ENCODE measurements at regions not wholly inside any gene's neighbourhood (a gene's known extent, or its start where the extent isn't known, plus 50 kb on each side); places are given as distances from the start of the nearest gene placed in this dataset.

- Histone ChIP-seq H3K27me3 (no peaks in the 10 kb centered on the region), H3K36me3 (no peaks in the 10 kb centered on the region), H3K4me1 (no peaks in the 10 kb centered on the region), H3K4me3 (no peak overlapping the region), H3K27ac (no peak overlapping the region), H3K9me3 (peaks cover 0 to 14% (median 0%) of the 10 kb centered on the region in 3 donors)
- TF ChIP-seq CTCF (IDR thresholded peaks at IDR 0.05): no peak
- intact Hi-C loops (cut with DNase I; ENCODE audit: low total_unique reads): no loop called here
- DNase-seq: no peak
These were observed 146.8 kb downstream of the CYLD start for GRCh38 chr16:50888486-50889261.

- TF ChIP-seq CTCF (IDR thresholded peaks at IDR 0.05): no peak
- intact Hi-C loops (cut with DNase I; ENCODE audit: low total_unique reads): no loop called here
- Histone ChIP-seq H3K4me1 (no peaks in the 10 kb centered on the region), H3K4me3 (no peak overlapping the region), H3K27ac (no peak overlapping the region), H3K36me3 (no peaks in the 10 kb centered on the region), H3K9me3 (peaks cover 0 to 14% (median 0%) of the 10 kb centered on the region in 3 donors), H3K27me3 (no peaks in the 10 kb centered on the region)
- DNase-seq: no peak
These were observed 145.8 kb downstream of the CYLD start for GRCh38 chr16:50887500-50888298.

GRCh38 chr16:50884066-50884860 is 142.4 kb downstream of the CYLD start:
- no peak for TF ChIP-seq CTCF (IDR thresholded peaks at IDR 0.05)

GRCh38 chr16:50881956-50882355 is 140.1 kb downstream of the CYLD start:
- no peaks in the 10 kb centered on the region for H3K36me3 ChIP-seq
- no peak for TF ChIP-seq CTCF (IDR thresholded peaks at IDR 0.05)
- H3K27me3 ChIP-seq: peaks cover 0 to 16% of the 10 kb centered on the region in 2 donors
- peaks cover 0 to 11% (median 0%) of the 10 kb centered on the region in 3 donors for H3K9me3 ChIP-seq
- H3K4me3 ChIP-seq: no peak overlapping the region
- no peak for DNase-seq
- H3K4me1 ChIP-seq: no peaks in the 10 kb centered on the region
- H3K27ac ChIP-seq: no peak overlapping the region
- intact Hi-C loops (cut with DNase I; ENCODE audit: low total_unique reads): no loop called here

More at GRCh38 chr16:50884066-50884860, 142.4 kb downstream of the CYLD start:
- H3K9me3 ChIP-seq: peaks cover 0 to 14% (median 0%) of the 10 kb centered on the region in 3 donors
- H3K4me3 ChIP-seq: no peak overlapping the region
- intact Hi-C loops (cut with DNase I; ENCODE audit: low total_unique reads): no loop called here
- no peak for DNase-seq
- H3K27ac ChIP-seq: no peak overlapping the region
- H3K36me3 ChIP-seq: no peaks in the 10 kb centered on the region
- peaks cover 0 to 13% of the 10 kb centered on the region in 2 donors for H3K27me3 ChIP-seq
- no peaks in the 10 kb centered on the region for H3K4me1 ChIP-seq

- H3K27me3 ChIP-seq: peaks cover 0 to 19% of the 10 kb centered on the region in 2 donors
- H3K4me3 ChIP-seq: no peak overlapping the region
- no peaks in the 10 kb centered on the region for H3K4me1 ChIP-seq
- H3K9me3 ChIP-seq: peaks cover 0 to 7% (median 0%) of the 10 kb centered on the region in 3 donors
- intact Hi-C loops (cut with DNase I; ENCODE audit: low total_unique reads): no loop called here
- DNase-seq: no peak
- no peak for TF ChIP-seq CTCF (IDR thresholded peaks at IDR 0.05)
- no peaks in the 10 kb centered on the region for H3K36me3 ChIP-seq
- H3K27ac ChIP-seq: no peak overlapping the region
These were observed 139.5 kb downstream of the CYLD start for GRCh38 chr16:50881331-50881830.
